ENCODE measurements at regions not wholly inside any gene's neighbourhood (a gene's known extent, or its start where the extent isn't known, plus 50 kb on each side); places are given as distances from the start of the nearest gene placed in this dataset.

DNA sequence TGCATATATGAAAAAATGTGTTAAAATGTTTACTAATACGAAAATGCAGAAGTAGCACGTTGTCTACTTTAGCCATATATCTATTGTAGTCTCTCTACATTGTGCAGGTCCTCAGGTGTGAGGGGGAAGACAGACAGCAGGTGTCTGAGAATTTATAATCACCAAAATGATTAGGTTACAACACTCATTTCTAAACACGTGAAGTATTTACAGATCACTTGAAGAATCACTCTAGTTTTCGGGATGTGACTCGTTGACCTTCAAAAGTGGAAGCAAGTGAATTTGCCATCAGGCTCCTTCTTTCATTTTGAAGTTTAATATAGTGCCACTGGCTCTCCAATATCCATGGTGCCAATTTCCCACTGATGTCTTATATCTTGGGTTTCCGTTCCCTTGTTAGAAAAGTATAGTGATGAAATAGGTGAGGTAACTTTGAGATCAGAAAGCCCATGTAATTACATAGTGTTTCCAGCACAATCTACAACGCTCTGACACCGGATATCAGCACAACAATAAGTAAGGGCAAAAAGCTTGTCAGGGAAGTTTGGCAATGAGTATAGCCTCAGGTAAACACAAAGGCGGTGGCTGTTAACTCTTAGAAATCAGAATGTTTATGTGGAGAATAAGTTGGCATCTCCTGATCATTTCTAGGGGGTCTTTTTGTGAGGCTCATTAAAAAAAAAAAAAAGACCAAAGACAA, 57.5 kb upstream of the SP4 start:
- H3K4me2 ChIP-seq (ENCODE audit: low read depth, low read length, poor library complexity, severe bottlenecking), result no peak overlapping the region
- H3F3A ChIP-seq (ENCODE audit: low read depth), result no peaks in the 10 kb centered on the region
- no peaks in the 10 kb centered on the region for H3K9me2 ChIP-seq (replicated peaks; ENCODE audit: low read depth, low read length)
- H3K9ac ChIP-seq (ENCODE audit: low read depth, low read length, poor library complexity, severe bottlenecking), result no peak overlapping the region
- no peaks in the 10 kb centered on the region for H4K20me1 ChIP-seq (ENCODE audit: insufficient read depth, low read length, poor library complexity, severe bottlenecking)
- no peak overlapping the region for H3K4me3 ChIP-seq (ENCODE audit: low read length, poor library complexity, severe bottlenecking)
- TF ChIP-seq CTCF (conservative IDR thresholded peaks at IDR 0.05; ENCODE audit: low read length) (no peak), EZH2phosphoT487 (IDR thresholded peaks at IDR 0.05; ENCODE audit: borderline replicate concordance) (no peak)
- H3K27me3 ChIP-seq (ENCODE audit: insufficient read depth, low read length, poor library complexity, severe bottlenecking), result no peaks in the 10 kb centered on the region
- H2AFZ ChIP-seq (ENCODE audit: low read length), result no peak overlapping the region
- no peaks in the 10 kb centered on the region for H3K79me2 ChIP-seq (ENCODE audit: insufficient read depth, low read length)
- H3K4me1 ChIP-seq (ENCODE audit: insufficient read depth, low read length, poor library complexity, severe bottlenecking), result peaks cover 13% of the 10 kb centered on the region
- H3K36me3 ChIP-seq (ENCODE audit: insufficient read depth, low read length), result no peaks in the 10 kb centered on the region
- H3K9me3 ChIP-seq (ENCODE audit: insufficient read depth, low read depth, low read length), result no peaks in the 10 kb centered on the region

DNA sequence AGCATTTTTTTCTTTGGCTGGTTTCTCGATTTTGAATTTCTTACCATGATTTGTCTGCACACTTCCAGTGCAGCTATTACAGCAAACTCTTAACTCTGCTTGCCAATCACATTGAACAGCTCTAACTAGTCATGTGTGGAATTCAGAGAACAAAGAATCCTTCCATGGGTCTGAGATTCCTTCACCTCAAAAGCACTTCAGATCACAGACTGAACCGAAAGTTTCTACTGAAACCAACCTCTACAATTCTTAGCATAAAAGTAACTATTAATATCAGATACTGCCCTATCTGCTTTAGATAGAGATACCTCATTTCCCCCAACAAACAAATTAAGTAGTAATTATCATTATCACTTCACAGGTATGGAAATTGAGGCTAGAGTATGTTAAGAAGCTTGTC, 56.5 kb upstream of the SP4 start:
- TF ChIP-seq CTCF (conservative IDR thresholded peaks at IDR 0.05; ENCODE audit: low read length) (no peak), EZH2phosphoT487 (IDR thresholded peaks at IDR 0.05; ENCODE audit: borderline replicate concordance) (no peak)
- peaks cover 6% of the 10 kb centered on the region for H3K4me1 ChIP-seq (ENCODE audit: insufficient read depth, low read length, poor library complexity, severe bottlenecking)
- no peak overlapping the region for H3K4me2 ChIP-seq (ENCODE audit: low read depth, low read length, poor library complexity, severe bottlenecking)
- no peaks in the 10 kb centered on the region; the same call in 1 of the 2 replicates for H3K9me3 ChIP-seq (ENCODE audit: insufficient read depth, low read depth, low read length)
- H3K9me2 ChIP-seq (replicated peaks; ENCODE audit: low read depth, low read length), result no peaks in the 10 kb centered on the region
- H2AFZ ChIP-seq (ENCODE audit: low read length), result no peak overlapping the region
- H3F3A ChIP-seq (ENCODE audit: low read depth), result no peaks in the 10 kb centered on the region
- no peak overlapping the region for H3K4me3 ChIP-seq (ENCODE audit: low read length, poor library complexity, severe bottlenecking)
- H4K20me1 ChIP-seq (ENCODE audit: insufficient read depth, low read length, poor library complexity, severe bottlenecking), result no peaks in the 10 kb centered on the region
- no peaks in the 10 kb centered on the region for H3K36me3 ChIP-seq (ENCODE audit: insufficient read depth, low read length)
- no peaks in the 10 kb centered on the region for H3K79me2 ChIP-seq (ENCODE audit: insufficient read depth, low read length)
- no peaks in the 10 kb centered on the region for H3K27me3 ChIP-seq (ENCODE audit: insufficient read depth, low read length, poor library complexity, severe bottlenecking)
- no peak overlapping the region for H3K9ac ChIP-seq (ENCODE audit: low read depth, low read length, poor library complexity, severe bottlenecking)

DNA sequence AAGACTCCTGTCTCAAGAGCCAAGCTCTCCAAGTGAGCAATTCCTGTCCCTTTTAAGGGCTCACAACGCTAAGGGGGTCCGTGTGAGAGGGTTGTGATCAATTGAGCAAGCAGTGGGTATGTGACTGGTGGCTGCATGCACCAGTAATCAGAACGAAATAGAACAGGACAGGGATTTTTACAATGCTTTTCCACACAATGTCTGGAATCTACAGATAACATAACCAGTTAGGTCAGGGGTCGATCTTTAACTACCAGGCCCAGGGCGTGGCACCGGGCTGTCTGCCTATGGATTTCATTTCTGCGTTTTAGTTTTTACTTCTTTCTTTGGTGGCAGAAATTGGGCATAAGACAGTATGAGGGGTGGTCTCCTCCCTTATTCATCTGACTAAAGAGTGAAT, 54.9 kb upstream of the SP4 start:
- no peak overlapping the region for H3K9ac ChIP-seq (ENCODE audit: low read depth, low read length, poor library complexity, severe bottlenecking)
- H2AFZ ChIP-seq (ENCODE audit: low read length), result no peak overlapping the region
- H4K20me1 ChIP-seq (ENCODE audit: insufficient read depth, low read length, poor library complexity, severe bottlenecking), result no peaks in the 10 kb centered on the region
- no peaks in the 10 kb centered on the region for H3F3A ChIP-seq (ENCODE audit: low read depth)
- H3K27me3 ChIP-seq (ENCODE audit: insufficient read depth, low read length, poor library complexity, severe bottlenecking), result no peaks in the 10 kb centered on the region
- no peak overlapping the region for H3K4me3 ChIP-seq (ENCODE audit: low read length, poor library complexity, severe bottlenecking)
- no peak for TF ChIP-seq EZH2phosphoT487 (IDR thresholded peaks at IDR 0.05; ENCODE audit: borderline replicate concordance)
- TF ChIP-seq CTCF (conservative IDR thresholded peaks at IDR 0.05; ENCODE audit: low read length), result no peak
- H3K36me3 ChIP-seq (ENCODE audit: insufficient read depth, low read length), result no peaks in the 10 kb centered on the region
- H3K9me3 ChIP-seq (ENCODE audit: insufficient read depth, low read depth, low read length), result no peaks in the 10 kb centered on the region; the same call in 1 of the 2 replicates
- H3K9me2 ChIP-seq (replicated peaks; ENCODE audit: low read depth, low read length), result no peaks in the 10 kb centered on the region
- no peaks in the 10 kb centered on the region for H3K4me1 ChIP-seq (ENCODE audit: insufficient read depth, low read length, poor library complexity, severe bottlenecking)
- no peak overlapping the region for H3K4me2 ChIP-seq (ENCODE audit: low read depth, low read length, poor library complexity, severe bottlenecking)
- H3K79me2 ChIP-seq (ENCODE audit: insufficient read depth, low read length), result no peaks in the 10 kb centered on the region
